Posterior cingulate gyrus (tissue), 11 donors: ENCODE measurements at regions not wholly inside any gene's neighbourhood (a gene's known extent, or its start where the extent isn't known, plus 50 kb on each side); places are given as distances from the start of the nearest gene placed in this dataset.

Source experiments
- DNase-seq, 10 donors: peaks; one replicate each; pipeline versions ENCODE4 v3.0.0 to v3.0.0-alpha.2; 2020 to 2021; ENCODE audit warnings: mixed read lengths in 3 of 10
- intact Hi-C: fragments of 100-400 bp; cut with DNase I; formaldehyde crosslinking; loops from one replicate; pipeline ENCODE4 v1.15.1; 2023

GRCh38 chr4:112840619-112841018 is 203.7 kb downstream of the LARP7 start:
- intact Hi-C loops, result no loop called here
- no peak for DNase-seq

- DNase-seq, result no peak
- intact Hi-C loops, result no loop called here
Observed at GRCh38 chr4:112842513-112842912, 205.6 kb downstream of the LARP7 start.

- intact Hi-C loops, result no loop called here
- DNase-seq, result no peak
Observed at GRCh38 chr4:112845386-112845785, 204.1 kb upstream of the ANK2 start.

- intact Hi-C loops, result no loop called here
Observed at GRCh38 chr4:112847045-112847444, 202.4 kb upstream of the ANK2 start.

GRCh38 chr4:112847781-112848180 is 201.7 kb upstream of the ANK2 start:
- intact Hi-C loops, result no loop called here
- DNase-seq, result no peak

More at GRCh38 chr4:112847045-112847444, 202.4 kb upstream of the ANK2 start:
- DNase-seq, result no peak

- DNase-seq, result no peak
- intact Hi-C loops, result no loop called here
Observed at GRCh38 chr4:112848911-112849310, 200.5 kb upstream of the ANK2 start.

GRCh38 chr4:112852601-112853000 is 196.9 kb upstream of the ANK2 start:
- intact Hi-C loops, result loop anchor here (5.0 kb wide), 1 partner anchor 40 kb away; no protein-coding TSS in a partner anchor
- DNase-seq, result no peak

GRCh38 chr4:112853662-112854256 is 195.7 kb upstream of the ANK2 start:
- DNase-seq, result no peak
- intact Hi-C loops, result loop anchor here (1.0 to 5.0 kb wide), 2 partner anchors 39 to 85 kb away; no protein-coding TSS in a partner anchor

- intact Hi-C loops, result loop anchor here (5.0 kb wide), 1 partner anchor 38 kb away; no protein-coding TSS in a partner anchor
- no peak for DNase-seq
Observed at GRCh38 chr4:112854420-112854819, 195.0 kb upstream of the ANK2 start.

GRCh38 chr4:112855058-112855457 is 194.4 kb upstream of the ANK2 start:
- intact Hi-C loops, result no loop called here
- peak in 2 of 10 donors; percentile 39 to 55 for DNase-seq

- intact Hi-C loops, result no loop called here
- DNase-seq, result no peak
Observed at GRCh38 chr4:112857461-112857860, 192.0 kb upstream of the ANK2 start.

GRCh38 chr4:112858751-112859150 is 190.7 kb upstream of the ANK2 start:
- intact Hi-C loops, result no loop called here
- no peak for DNase-seq

GRCh38 chr4:112859456-112860184 is 189.8 kb upstream of the ANK2 start:
- intact Hi-C loops, result no loop called here
- DNase-seq, result no peak

- DNase-seq, result no peak
- intact Hi-C loops, result no loop called here
Observed at GRCh38 chr4:112860830-112861690, 188.4 kb upstream of the ANK2 start.

GRCh38 chr4:112861691-112862674 is 187.5 kb upstream of the ANK2 start:
- no peak for DNase-seq
- intact Hi-C loops, result no loop called here

- intact Hi-C loops, result no loop called here
- DNase-seq, result no peak
Observed at GRCh38 chr4:112865443-112865842, 184.0 kb upstream of the ANK2 start.

GRCh38 chr4:112876316-112876715 is 173.1 kb upstream of the ANK2 start:
- DNase-seq, result no peak
- intact Hi-C loops, result no loop called here

GRCh38 chr4:112881842-112882241 is 167.6 kb upstream of the ANK2 start:
- DNase-seq, result peak in 5 of 10 donors; percentile 28 to 86 (median 70)
- intact Hi-C loops, result no loop called here

GRCh38 chr4:112882286-112882685 is 167.2 kb upstream of the ANK2 start:
- intact Hi-C loops, result no loop called here
- no peak for DNase-seq

- intact Hi-C loops, result no loop called here
- no peak for DNase-seq
Observed at GRCh38 chr4:112884406-112884805, 165.0 kb upstream of the ANK2 start.
